NOMO-1 (cell line): ENCODE measurements at regions not wholly inside any gene's neighbourhood (a gene's known extent, or its start where the extent isn't known, plus 50 kb on each side); places are given as distances from the start of the nearest gene placed in this dataset.
"Not testable (repeated sequence)": the region's sequence is repeated elsewhere in the genome, so short reads cannot be mapped to it uniquely, and the experiment has no call there.

ENCODE experiments used
- DNase-seq, 2 experiments: peaks; one replicate each; lab custom pipeline; 2025; ENCODE audit not compliant: unreplicated experiment in 2 of 2; lab: John Stamatoyannopoulos, UW

DNA sequence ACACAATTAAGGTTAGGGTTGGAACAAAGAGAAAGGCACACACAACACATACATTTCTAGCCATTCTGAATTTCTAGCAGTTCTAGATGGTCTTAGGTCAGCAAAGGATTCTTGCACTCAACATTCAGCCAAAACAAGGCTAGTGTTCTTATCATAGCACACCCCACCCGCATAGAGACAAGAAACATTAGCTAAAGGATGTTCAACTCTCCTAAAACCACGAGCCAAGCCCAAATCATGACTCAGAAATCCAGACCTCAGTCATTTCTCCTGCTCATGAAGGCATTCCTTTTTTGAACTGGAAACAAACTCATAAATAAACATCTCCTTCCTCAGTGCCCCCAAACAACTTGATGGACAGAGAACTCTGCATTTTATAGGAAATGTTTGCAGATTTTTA lies 293.0 kb upstream of the NOTCH2NLA start:
- not testable (repeated sequence) for DNase-seq

- DNase-seq: not testable (repeated sequence)
Measured at GRCh38 chr1:146513754-146514153, 284.9 kb upstream of the NOTCH2NLA start.

DNA sequence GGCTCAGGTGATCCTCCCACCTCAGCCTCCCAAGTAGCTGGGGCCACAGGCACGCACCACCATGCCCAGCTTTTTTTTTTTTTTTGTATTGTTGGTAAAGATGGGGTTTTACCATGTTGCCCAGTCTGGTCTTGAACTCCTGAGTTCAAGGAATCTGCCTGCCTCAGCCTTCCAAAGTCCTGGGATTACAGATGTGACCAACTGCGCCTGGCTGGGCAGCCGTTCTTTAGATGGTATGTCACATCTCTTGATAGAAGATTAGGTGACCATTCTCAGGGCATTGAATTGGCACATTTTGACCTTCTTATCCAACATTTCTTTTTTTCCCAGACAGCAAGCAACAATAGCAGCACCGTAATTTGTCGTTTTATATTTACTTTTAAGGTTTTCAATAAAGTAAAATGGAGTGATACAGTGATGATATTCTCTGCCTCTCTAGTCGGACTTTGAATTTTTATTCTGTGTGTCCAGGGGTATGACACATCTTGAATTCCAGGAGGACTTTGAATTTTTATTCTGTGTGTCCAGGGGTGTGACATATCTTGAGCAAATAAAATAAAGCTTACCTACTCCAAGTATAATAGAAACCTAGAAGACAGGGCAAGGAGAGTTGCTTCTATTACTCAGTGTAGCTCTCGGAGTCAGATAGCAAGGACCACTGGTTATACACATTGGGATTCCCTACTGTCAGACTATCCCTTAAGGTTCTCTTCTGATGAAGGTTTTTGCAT lies 282.4 kb upstream of the NOTCH2NLA start:
- DNase-seq: not testable (repeated sequence)

GRCh38 chr1:146510248-146510983 lies 281.6 kb upstream of the NOTCH2NLA start:
- not testable (repeated sequence) for DNase-seq

DNA sequence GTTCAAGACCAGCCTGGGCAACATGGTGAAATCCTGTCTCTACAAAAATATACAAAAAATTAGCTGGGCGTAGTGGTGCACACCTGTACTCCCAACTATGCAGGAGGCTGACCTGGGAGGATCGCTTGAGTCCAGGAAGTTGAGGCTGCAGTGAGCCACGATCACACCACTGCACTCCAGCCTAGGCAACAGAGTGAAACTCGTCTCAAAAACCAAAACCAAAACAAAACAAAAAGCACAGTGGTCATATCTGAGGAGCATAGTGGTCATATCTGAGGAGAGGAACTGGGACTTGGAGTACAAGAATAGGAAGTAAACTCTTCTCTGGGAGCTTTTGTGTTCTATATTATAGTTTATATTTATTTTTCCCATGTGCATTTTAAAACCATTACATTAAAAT lies 275.3 kb upstream of the NOTCH2NLA start:
- DNase-seq: peak in 1 of 2 experiments; percentile 1

DNA sequence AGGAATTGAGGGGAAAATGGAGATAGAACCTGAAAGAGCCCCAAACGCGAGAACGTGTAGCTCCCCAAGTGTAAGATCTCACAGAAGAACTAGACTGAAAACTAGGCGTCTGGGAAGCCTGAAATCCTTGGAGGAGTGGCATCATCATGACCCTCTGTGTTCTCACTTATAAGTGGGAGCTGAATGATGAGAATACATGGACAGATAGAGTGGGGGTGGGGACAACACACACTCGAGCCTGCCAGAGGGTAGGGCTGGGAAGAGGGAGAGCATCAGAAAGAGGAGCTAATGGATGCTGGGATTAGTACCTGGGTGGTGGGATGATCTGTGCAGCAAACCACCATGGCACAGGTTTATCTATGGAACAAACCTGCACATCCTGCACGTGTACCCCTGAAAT lies 258.7 kb upstream of the NOTCH2NLA start:
- not testable (repeated sequence) for DNase-seq

GRCh38 chr1:146487155-146487554 lies 258.3 kb upstream of the NOTCH2NLA start:
- DNase-seq: not testable (repeated sequence)

DNA sequence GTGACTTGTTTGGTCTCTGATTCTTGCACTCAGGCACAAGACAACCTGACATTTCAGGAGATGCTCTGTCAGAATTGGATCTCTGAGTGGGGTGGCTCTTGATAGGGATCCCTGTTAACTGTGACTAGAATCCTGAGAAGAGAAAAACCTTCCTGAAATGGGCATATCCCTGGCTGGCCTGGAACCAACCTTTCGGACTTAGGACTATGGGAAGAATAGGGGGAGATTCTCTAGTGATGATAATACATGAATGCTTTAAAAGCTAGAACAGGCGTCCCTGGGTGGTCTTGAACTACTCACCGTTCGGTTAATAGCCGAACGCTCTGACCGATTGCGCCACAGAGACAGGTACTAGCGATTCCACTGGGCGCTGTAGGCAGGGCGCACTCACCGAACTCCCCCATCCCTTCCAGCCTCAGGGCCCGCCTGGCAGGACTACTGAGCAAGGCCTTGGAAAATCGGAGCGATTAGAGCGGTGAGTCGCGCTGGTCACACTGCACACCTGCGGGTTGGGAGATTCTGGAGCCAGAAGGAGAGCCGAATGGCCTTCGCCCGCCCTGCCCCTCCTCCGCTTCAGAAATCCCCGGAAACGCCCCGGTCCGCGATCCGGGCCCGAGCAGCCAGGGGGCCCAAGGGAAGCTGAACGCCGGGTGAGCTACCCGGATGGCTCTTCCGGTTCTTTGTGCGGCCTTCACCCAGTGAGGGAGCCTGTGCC lies 257.6 kb upstream of the NOTCH2NLA start:
- not testable (repeated sequence) for DNase-seq

- DNase-seq: not testable (repeated sequence)
Measured at GRCh38 chr1:146484195-146484594, 255.4 kb upstream of the NOTCH2NLA start.

GRCh38 chr1:146479188-146479587 lies 250.4 kb upstream of the NOTCH2NLA start:
- not testable (repeated sequence) for DNase-seq

GRCh38 chr1:146478125-146478720 lies 249.4 kb upstream of the NOTCH2NLA start:
- peak in 1 of 2 experiments; percentile 23 for DNase-seq

- DNase-seq: not testable (repeated sequence)
Measured at GRCh38 chr1:146475086-146475485, 246.3 kb upstream of the NOTCH2NLA start.

DNA sequence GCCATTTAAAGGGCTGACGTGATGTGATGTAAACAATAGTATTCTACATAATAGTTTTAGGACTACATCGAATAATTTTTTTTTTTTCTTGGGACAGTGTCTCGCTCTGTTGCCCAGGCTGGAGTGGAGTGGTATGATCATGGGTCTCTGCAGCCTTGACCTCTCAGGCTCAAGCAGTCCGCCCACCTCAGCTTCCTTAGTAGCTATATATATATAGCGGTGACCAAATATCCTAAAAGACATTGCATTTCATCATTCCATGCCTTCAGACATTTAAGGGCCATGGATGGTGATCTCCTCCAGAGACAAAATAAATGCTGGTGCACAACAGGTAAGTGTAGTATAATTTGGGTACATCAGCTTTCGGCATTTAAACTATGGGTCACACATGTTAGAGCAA lies 245.4 kb upstream of the NOTCH2NLA start:
- DNase-seq: not testable (repeated sequence)

- peak; percentile 54 to 56 for DNase-seq
Measured at GRCh38 chr1:146472192-146472861, 243.5 kb upstream of the NOTCH2NLA start.

GRCh38 chr1:146459939-146460338 lies 231.1 kb upstream of the NOTCH2NLA start:
- not testable (repeated sequence) for DNase-seq

DNA sequence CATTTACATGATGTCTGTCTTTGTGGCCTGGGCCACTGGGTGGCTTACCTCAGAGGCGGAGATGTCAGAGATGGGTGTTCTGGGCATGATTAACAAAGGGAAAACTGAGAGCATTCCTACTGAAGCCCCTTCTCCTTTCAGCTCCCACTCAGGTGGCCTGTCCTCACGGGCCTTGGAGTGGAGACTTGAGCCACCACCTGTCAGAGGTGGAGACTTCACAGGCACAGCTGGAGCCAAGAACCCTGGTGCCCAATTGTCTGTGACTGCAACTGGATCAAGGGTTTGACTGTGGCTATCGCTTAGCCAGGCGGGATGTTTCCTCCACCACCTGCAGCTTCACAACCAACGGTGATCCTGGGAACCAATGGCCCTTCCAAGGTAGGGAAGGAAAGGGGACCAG lies 230.5 kb upstream of the NOTCH2NLA start:
- DNase-seq: not testable (repeated sequence)

DNA sequence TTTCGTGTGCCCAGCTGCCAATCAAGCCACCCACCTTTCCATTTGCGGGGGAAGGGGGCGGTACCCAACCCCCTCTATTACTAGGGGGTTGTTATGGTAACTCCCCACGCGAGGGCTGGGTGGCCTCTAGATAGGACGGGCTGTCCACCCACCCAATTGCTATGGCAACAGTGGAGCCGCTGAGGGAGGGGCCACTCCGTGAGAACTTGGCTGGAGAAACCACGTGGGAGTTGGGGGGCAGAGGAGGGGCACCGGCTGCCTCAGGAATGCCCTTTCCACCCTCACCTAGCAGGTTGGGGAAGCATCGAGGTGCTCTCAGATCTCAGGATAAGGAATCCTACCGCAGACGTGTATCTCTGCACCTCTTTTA lies 220.0 kb upstream of the NOTCH2NLA start:
- not testable (repeated sequence) for DNase-seq

DNA sequence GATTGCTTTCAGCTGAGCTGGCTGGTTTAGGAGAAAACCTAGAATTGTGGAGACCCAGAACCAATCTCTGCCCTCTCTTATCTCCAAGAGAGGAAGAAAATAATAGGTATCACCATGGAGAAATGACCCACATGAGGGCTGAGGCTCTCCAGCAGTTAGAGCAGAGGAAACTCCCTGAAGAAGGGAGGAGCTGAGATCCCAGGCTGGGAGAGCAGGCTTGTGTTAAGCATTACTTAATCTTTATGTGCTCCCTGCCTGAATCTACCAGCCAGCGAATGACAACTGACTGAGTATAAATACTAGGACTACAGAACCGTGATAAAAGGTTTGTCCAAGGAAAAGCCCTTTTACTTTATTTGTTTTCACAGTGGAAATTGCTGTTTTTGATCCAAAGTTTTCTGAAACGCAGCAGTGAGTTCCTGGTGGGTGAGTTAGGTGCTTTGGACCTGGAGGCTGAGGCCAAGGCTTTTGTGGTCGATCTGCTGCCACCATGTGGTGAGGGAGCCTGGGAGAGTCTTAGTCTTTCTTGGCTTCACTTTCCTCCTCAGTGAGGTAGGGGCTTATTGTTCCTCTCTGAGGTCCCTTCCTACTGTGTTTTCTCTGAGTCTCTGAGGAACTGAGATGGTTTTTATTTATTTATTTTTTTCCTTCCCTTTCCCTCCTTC lies 219.5 kb upstream of the NOTCH2NLA start:
- DNase-seq: not testable (repeated sequence)

- DNase-seq: not testable (repeated sequence)
Measured at GRCh38 chr1:146443871-146444222, 215.0 kb upstream of the NOTCH2NLA start.
